CD4-positive, alpha-beta T cell (primary cell): ENCODE measurements at regions not wholly inside any gene's neighbourhood (a gene's known extent, or its start where the extent isn't known, plus 50 kb on each side); places are given as distances from the start of the nearest gene placed in this dataset.
"Not testable (repeated sequence)": the region's sequence is repeated elsewhere in the genome, so short reads cannot be mapped to it uniquely, and the experiment has no call there.

ENCODE experiments used
- ATAC-seq: fragments of 200-7000 bp; cut with Tn5 transposase; one replicate; pipeline ENCODE4 v1.10.0; 2022; ENCODE audit warnings: mild to moderate bottlenecking; ENCODE audit not compliant: poor library complexity
- CTCF ChIA-PET: fragments of 350-600 bp; sonication (Branson Sonifier 250); formaldehyde crosslinking; loops from one replicate; lab custom pipeline; 2021; ENCODE audit warnings: antibody characterized with exemption, inconsistent platforms; lab: Charles Lee
- POLR2A ChIA-PET: fragments of 350-600 bp; sonication (Branson Sonifier 250); formaldehyde crosslinking; loops from one replicate; lab custom pipeline; 2021; ENCODE audit warnings: antibody characterized with exemption, inconsistent platforms; lab: Charles Lee
- DNase-seq, 14 experiments: peaks; one replicate each; pipeline ENCODE4 v3.0.0-alpha.2; 2013 to 2020; ENCODE audit warnings: mixed read lengths in 2 of 14
- H3K27ac ChIP-seq, 2 donors: one replicate each; pipeline versions ENCODE4 v1.5.1 to v1.7.0; 2013; ENCODE audit warnings: low read length in 2 of 2, low read depth in 1 of 2, mild to moderate bottlenecking in 1 of 2
- H3K27me3 ChIP-seq, 2 experiments: 1 replicate in 1 of 2; 2 replicates in 1 of 2; pipeline versions ENCODE4 v1.6.1 to v1.7.0; 2013; ENCODE audit warnings: low read length in 2 of 2, control low read depth in 1 of 2, mild to moderate bottlenecking in 1 of 2, moderate library complexity in 1 of 2; ENCODE audit not compliant: insufficient read depth in 2 of 2, control insufficient read depth in 1 of 2
- H3K36me3 ChIP-seq: one replicate; pipeline ENCODE4 v1.6.1; 2013; ENCODE audit warnings: low read length, control low read depth; ENCODE audit not compliant: insufficient read depth
- H3K4me1 ChIP-seq: one replicate; pipeline ENCODE4 v1.6.1; 2013; ENCODE audit warnings: low read length, control low read depth; ENCODE audit not compliant: insufficient read depth
- H3K4me3 ChIP-seq: one replicate; pipeline ENCODE4 v1.5.1; 2013; ENCODE audit warnings: mild to moderate bottlenecking, low read length, moderate library complexity
- H3K9me3 ChIP-seq, 2 experiments: 1 replicate in 1 of 2; 2 replicates in 1 of 2; pipeline versions ENCODE4 v1.6.1 to v1.7.0; 2013; ENCODE audit warnings: low read length in 2 of 2, mild to moderate bottlenecking in 2 of 2, control low read depth in 1 of 2, moderate library complexity in 1 of 2; ENCODE audit not compliant: control insufficient read depth in 1 of 2, insufficient read depth in 1 of 2
- H3K27ac Mint-ChIP-seq: one replicate; pipeline ENCODE4 v1.8.0; 2020; ENCODE audit warnings: mixed read lengths
- H3K27me3 Mint-ChIP-seq: one replicate; pipeline ENCODE4 v1.8.0; 2021; ENCODE audit warnings: mixed read lengths
- H3K36me3 Mint-ChIP-seq: one replicate; pipeline ENCODE4 v1.8.0; 2021; ENCODE audit warnings: low read depth, mixed read lengths
- H3K4me1 Mint-ChIP-seq: one replicate; pipeline ENCODE4 v1.8.0; 2021; ENCODE audit warnings: low read depth, mixed read lengths
- H3K4me3 Mint-ChIP-seq: one replicate; pipeline ENCODE4 v1.8.0; 2020; ENCODE audit warnings: mild to moderate bottlenecking, mixed read lengths
- H3K9me3 Mint-ChIP-seq: one replicate; pipeline ENCODE4 v1.8.0; 2020; ENCODE audit warnings: mixed read lengths
- intact Hi-C, 2 experiments: fragments of 100-400 bp; cut with DNase I in 1 of 2; cut with micrococcal nuclease in 1 of 2; formaldehyde crosslinking; loops; one replicate each; pipeline versions ENCODE4 v1.15.1 to v1.9.0; 2023 to 2025; cut with DNase I, micrococcal nuclease
- TF ChIP-seq, protein P1 (sequence below): fragments of 200-600 bp; IDR thresholded peaks from one replicate; pipeline ENCODE4 v1.8.0; 2022; ENCODE audit warnings: antibody characterized with exemption, mild to moderate bottlenecking

DNA sequence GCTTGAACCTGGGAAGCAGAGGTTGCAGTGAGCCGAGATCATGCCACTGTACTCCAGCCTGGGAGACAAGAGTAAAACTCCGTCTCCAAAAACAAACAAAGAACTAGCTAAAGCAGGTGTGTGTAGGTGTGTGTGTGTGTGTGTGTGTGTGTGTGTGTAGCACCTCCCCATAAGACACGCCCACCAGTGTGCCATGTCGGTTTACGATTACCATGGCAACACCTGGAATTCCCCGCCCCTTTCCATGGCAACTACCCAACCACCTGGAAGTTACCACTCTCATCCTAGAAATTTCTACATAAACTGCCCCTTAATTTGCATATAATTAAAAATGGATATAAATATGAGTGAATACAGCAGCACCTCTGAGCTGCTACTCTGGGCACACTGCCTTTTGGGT is 80.9 kb upstream of the ADGRE5 start:
- H3K4me1 ChIP-seq: no peaks in the 10 kb centered on the region
- H3K27me3 ChIP-seq: peaks cover 0 to 2% of the 10 kb centered on the region in 2 experiments
- Mint-ChIP-seq H3K4me3 (no peak overlapping the region), H3K36me3 (no peaks in the 10 kb centered on the region), H3K27me3 (no peaks in the 10 kb centered on the region), H3K27ac (no peak overlapping the region), H3K4me1 (no peaks in the 10 kb centered on the region), H3K9me3 (no peaks in the 10 kb centered on the region)
- H3K9me3 ChIP-seq: no peaks in the 10 kb centered on the region
- ATAC-seq (no peak), DNase-seq (no peak)
- intact Hi-C loops: no loop called here
- H3K36me3 ChIP-seq: no peaks in the 10 kb centered on the region
- TF ChIP-seq, protein P1, sequence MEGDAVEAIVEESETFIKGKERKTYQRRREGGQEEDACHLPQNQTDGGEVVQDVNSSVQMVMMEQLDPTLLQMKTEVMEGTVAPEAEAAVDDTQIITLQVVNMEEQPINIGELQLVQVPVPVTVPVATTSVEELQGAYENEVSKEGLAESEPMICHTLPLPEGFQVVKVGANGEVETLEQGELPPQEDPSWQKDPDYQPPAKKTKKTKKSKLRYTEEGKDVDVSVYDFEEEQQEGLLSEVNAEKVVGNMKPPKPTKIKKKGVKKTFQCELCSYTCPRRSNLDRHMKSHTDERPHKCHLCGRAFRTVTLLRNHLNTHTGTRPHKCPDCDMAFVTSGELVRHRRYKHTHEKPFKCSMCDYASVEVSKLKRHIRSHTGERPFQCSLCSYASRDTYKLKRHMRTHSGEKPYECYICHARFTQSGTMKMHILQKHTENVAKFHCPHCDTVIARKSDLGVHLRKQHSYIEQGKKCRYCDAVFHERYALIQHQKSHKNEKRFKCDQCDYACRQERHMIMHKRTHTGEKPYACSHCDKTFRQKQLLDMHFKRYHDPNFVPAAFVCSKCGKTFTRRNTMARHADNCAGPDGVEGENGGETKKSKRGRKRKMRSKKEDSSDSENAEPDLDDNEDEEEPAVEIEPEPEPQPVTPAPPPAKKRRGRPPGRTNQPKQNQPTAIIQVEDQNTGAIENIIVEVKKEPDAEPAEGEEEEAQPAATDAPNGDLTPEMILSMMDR: no peak
- ChIA-PET POLR2A (no interaction called here), CTCF (no interaction called here)
- H3K27ac ChIP-seq: no peak overlapping the region
- H3K4me3 ChIP-seq: no peak overlapping the region

DNA sequence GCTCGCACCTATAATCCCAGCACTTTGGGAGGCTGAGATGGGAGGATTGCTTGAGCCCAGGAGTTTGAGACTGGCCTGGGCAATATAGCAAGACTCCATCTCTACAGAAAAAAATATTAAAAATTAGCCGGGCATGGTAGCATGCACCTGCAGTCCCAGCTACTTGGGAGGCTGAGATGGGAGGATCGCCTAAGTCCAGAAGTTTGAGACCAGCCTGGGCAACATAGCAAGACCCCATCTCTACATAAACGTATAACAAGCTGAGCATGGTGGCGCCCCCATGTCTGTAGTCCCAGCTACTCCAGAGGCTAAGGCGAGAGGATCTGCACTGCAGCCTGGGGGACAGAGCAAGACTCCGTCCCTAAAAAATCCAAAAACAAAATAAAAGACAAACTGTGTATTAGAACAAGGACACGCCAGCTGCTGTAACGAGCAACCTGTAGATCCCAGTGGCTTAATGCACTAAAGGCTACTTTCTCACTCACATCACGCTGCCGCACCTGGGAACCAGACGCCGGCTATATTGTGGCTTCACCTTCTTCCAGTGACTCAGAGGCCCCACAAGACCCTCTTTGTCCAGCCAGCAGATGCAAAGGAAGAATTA is 81.9 kb upstream of the ADGRE5 start:
- H3K27me3 Mint-ChIP-seq, CTCF ChIA-PET, H3K9me3 Mint-ChIP-seq, H3K4me3 Mint-ChIP-seq, H3K9me3 ChIP-seq, ATAC-seq, H3K4me1 ChIP-seq, H3K36me3 Mint-ChIP-seq, H3K4me3 ChIP-seq, POLR2A ChIA-PET, H3K4me1 Mint-ChIP-seq, H3K27ac ChIP-seq, H3K27ac Mint-ChIP-seq, H3K36me3 ChIP-seq, DNase-seq, H3K27me3 ChIP-seq: not testable (repeated sequence)
- intact Hi-C loops: loop anchor here in 1 of 2 experiments (10.0 kb wide), 1 partner anchor 45 kb away; no protein-coding TSS in a partner anchor

DNA sequence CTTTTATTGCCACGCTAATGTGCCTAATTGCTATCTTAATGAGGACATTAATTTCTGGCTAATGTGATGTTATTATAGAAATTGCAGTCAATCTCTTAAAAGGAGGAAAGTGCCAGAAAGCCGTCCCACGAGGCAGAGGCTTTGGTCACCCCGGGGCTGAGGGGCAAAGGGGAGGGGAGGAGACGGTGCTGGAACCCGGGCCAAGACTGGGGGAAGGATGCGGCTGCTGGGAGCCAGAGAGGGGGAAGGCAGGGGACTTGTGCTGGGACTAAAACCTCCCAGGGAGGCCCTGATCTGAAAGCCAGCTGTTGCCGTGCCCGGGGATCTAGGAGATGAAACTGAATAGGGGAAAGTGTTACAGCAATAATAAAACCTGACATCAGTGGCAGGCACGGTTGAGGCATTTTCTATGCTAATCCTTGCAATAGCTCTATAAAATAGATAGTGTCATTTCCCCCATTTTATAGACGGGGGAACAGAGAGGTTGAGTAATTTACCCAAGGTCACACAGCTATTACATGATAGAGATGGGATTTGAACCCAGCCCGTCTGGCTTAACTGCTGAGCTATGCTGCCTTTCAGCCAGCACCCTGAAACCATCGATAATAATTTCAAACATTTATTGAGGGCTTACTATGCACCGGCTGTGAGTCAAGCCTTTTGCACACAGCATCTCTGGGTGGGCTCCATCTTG is 83.2 kb upstream of the ADGRE5 start:
- H3K27ac ChIP-seq, POLR2A ChIA-PET, H3K4me1 Mint-ChIP-seq, H3K9me3 Mint-ChIP-seq, CTCF ChIA-PET, H3K4me1 ChIP-seq, H3K36me3 ChIP-seq, H3K36me3 Mint-ChIP-seq, H3K27me3 Mint-ChIP-seq, H3K9me3 ChIP-seq, H3K4me3 ChIP-seq, H3K27ac Mint-ChIP-seq, DNase-seq, H3K27me3 ChIP-seq, ATAC-seq, H3K4me3 Mint-ChIP-seq: not testable (repeated sequence)
- intact Hi-C loops: loop anchor here in 1 of 2 experiments (10.0 kb wide), 1 partner anchor 47 kb away; no protein-coding TSS in a partner anchor

DNA sequence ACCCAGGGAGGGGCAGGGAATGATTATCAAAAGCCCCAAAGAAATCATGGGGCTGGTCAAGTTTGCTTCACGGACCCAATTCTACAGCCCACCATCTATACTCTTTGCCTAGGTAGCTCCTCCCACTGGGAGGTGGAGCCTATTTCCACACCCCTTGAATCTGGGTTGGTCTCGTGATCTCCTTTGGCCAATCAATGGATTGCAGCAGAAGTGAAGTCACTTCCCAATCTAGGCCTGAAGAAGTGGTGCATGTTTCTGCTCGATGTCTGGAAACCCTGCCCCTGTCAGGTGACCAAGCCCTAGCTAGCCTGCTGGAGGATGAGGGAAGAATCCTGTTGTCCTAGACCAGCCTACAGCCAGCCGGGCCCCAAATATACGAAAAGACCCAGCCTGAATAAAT is 86.3 kb upstream of the ADGRE5 start:
- H3K27ac Mint-ChIP-seq, H3K9me3 ChIP-seq, H3K9me3 Mint-ChIP-seq, H3K36me3 ChIP-seq, CTCF ChIA-PET, POLR2A ChIA-PET, H3K27me3 ChIP-seq, H3K27me3 Mint-ChIP-seq, H3K27ac ChIP-seq, H3K4me3 ChIP-seq, H3K4me3 Mint-ChIP-seq, H3K4me1 Mint-ChIP-seq, H3K4me1 ChIP-seq, H3K36me3 Mint-ChIP-seq: not testable (repeated sequence)
- peak; percentile 79 for ATAC-seq
- intact Hi-C loops: loop anchor here in 1 of 2 experiments (10.0 kb wide), 1 partner anchor 50 kb away; no protein-coding TSS in a partner anchor
- DNase-seq: peak in 3 of 14 experiments; percentile 4 to 42 (median 22)

DNA sequence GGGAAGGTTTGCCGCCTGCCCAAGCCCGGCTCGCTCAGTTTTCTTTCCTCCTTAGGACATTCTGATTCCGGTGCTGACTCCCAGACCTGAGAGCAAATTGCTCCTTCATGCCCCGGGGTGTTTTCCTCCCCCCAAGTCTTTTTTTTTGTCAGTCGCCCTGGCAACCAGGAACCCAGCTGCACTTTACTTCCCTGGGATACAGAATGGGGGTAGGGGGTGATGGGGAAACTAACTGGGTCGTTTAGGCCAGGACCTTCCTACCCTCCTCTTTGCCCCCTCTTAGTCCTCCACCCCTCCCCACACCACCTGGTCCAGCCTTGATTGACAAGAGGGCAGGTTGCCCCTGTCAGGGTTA is 87.5 kb upstream of the ADGRE5 start:
- H3K36me3 Mint-ChIP-seq, CTCF ChIA-PET, H3K27ac ChIP-seq: not testable (repeated sequence)

DNA sequence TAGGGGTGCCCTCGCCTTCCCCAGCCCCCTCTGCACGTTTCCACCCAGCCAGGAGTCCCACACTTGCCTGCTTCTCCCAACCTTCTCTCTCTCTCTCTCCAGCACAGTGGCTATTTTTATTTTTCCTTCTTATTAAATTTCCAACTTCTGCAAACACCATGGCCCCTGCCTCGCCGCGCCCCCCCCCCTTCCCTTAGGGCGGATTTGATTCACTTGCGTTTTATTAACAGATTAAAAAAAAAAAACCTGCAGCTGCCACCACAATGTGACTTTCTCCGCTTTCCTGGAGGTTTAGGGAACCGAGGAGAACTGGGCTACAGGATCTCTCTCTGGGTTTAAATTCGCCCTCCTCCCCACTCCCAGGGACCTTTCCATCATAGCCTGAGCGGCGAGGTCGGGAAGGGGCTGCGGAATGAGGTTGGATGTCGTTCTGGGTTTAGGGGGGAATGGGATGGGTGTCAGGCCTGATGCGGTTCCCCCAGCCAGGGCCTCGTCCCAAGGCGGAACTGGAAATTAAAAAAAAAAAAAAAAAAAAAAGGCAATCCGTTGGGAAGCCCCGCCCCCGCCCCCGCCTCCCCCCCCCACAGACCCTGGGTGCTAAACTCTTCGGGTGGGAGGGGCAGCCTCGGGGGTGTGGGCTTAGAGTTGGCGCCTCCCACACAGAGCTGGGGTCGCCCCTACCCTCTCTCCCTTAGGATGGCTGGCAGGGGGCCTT is 87.3 kb upstream of the ADGRL1 start:
- H3K9me3 Mint-ChIP-seq, H3K4me3 ChIP-seq, ATAC-seq, H3K9me3 ChIP-seq, H3K27ac ChIP-seq, H3K27ac Mint-ChIP-seq, H3K36me3 ChIP-seq, H3K36me3 Mint-ChIP-seq, H3K4me3 Mint-ChIP-seq, CTCF ChIA-PET, H3K27me3 ChIP-seq, POLR2A ChIA-PET, H3K4me1 ChIP-seq, H3K27me3 Mint-ChIP-seq: not testable (repeated sequence)
- peaks cover 13% of the 10 kb centered on the region for H3K4me1 Mint-ChIP-seq
- intact Hi-C loops: loop anchor here in 1 of 2 experiments (10.0 kb wide), 1 partner anchor 52 kb away; no protein-coding TSS in a partner anchor
- DNase-seq: peak in 1 of 14 experiments; percentile 14

More for the DNA sequence above, 87.5 kb upstream of the ADGRE5 start:
- H3K4me1 ChIP-seq, H3K27ac Mint-ChIP-seq, H3K4me3 Mint-ChIP-seq, H3K4me3 ChIP-seq, H3K9me3 ChIP-seq, H3K36me3 ChIP-seq, ATAC-seq, H3K9me3 Mint-ChIP-seq, H3K27me3 Mint-ChIP-seq, DNase-seq, H3K27me3 ChIP-seq, POLR2A ChIA-PET, H3K4me1 Mint-ChIP-seq: not testable (repeated sequence)
- intact Hi-C loops: loop anchor here in 1 of 2 experiments (10.0 kb wide), 1 partner anchor 51 kb away; no protein-coding TSS in a partner anchor
